GM12878 (cell line): ENCODE measurements at regions not wholly inside any gene's neighbourhood (a gene's known extent, or its start where the extent isn't known, plus 50 kb on each side); places are given as distances from the start of the nearest gene placed in this dataset.

Experiments
- CEBPB ChIP-seq, 2 experiments: fragments of 150-350 bp in 1 of 2; IDR thresholded peaks; 2 replicates each; pipeline ENCODE4 v1.6.1; 2012 to 2014; ENCODE audit warnings: low read depth in 2 of 2, low read length in 2 of 2, borderline replicate concordance in 1 of 2, inconsistent platforms in 1 of 2
- CREB1 ChIP-seq: IDR thresholded peaks from 2 replicates; pipeline ENCODE4 v1.6.1; 2012; ENCODE audit warnings: low read depth, mild to moderate bottlenecking, inconsistent platforms
- EZH2 ChIP-seq: IDR thresholded peaks from 2 replicates; pipeline ENCODE4 v1.6.1; 2012; ENCODE audit warnings: low read depth, mild to moderate bottlenecking, control low read depth, inconsistent platforms, low read length, borderline replicate concordance; ENCODE audit not compliant: control insufficient read depth
- GABPA ChIP-seq: IDR thresholded peaks from 2 replicates; pipeline ENCODE4 v1.6.1; 2014; ENCODE audit warnings: antibody characterized with exemption, low read depth, mild to moderate bottlenecking, inconsistent platforms
- HDAC2 ChIP-seq: fragments of 200-600 bp; sonication (generic); IDR thresholded peaks from 2 replicates; pipeline ENCODE4 v1.6.1; 2017
- SIN3A ChIP-seq: IDR thresholded peaks from 2 replicates; pipeline ENCODE4 v1.6.1; 2012; ENCODE audit warnings: low read depth, low read length, improper control_type of control experiment
- TAF1 ChIP-seq: IDR thresholded peaks from 2 replicates; pipeline ENCODE4 v1.6.1; 2011; ENCODE audit warnings: mild to moderate bottlenecking, low read depth, low read length, borderline replicate concordance
- TCF3 ChIP-seq: IDR thresholded peaks from 2 replicates; pipeline ENCODE4 v1.6.1; 2012; ENCODE audit warnings: low read depth, mild to moderate bottlenecking, low read length, borderline replicate concordance; ENCODE audit not compliant: insufficient read depth
- TCF7 ChIP-seq: IDR thresholded peaks from 2 replicates; pipeline ENCODE4 v1.6.1; 2014; ENCODE audit warnings: antibody characterized with exemption, borderline replicate concordance
- TF ChIP-seq, protein P1 (sequence below), 3 experiments: IDR thresholded peaks in 2 of 3; conservative IDR thresholded peaks in 1 of 3; 2 replicates each; pipeline ENCODE4 v1.5.1; 2011; ENCODE audit warnings: low read depth in 3 of 3, low read length in 3 of 3, mild to moderate bottlenecking in 3 of 3, control low read depth in 2 of 3, moderate library complexity in 2 of 3, inconsistent platforms in 1 of 3, mixed read lengths in 1 of 3; ENCODE audit not compliant: control insufficient read depth in 2 of 3, insufficient read depth in 1 of 3; ENCODE audit errors: extremely low read depth in 1 of 3
- TF ChIP-seq, protein P2 (sequence below): IDR thresholded peaks from 2 replicates; pipeline ENCODE4 v1.6.1; 2012; ENCODE audit warnings: low read depth, low read length, improper control_type of control experiment
- TF ChIP-seq, protein P3 (sequence below): fragments of 450-650 bp; IDR thresholded peaks from 2 replicates; pipeline ENCODE4 v1.6.1; 2017; ENCODE audit warnings: mild to moderate bottlenecking
- TF ChIP-seq, protein P4 (sequence below): IDR thresholded peaks from 2 replicates; pipeline ENCODE4 v1.6.1; 2012; ENCODE audit warnings: low read depth, low read length, improper control_type of control experiment

DNA sequence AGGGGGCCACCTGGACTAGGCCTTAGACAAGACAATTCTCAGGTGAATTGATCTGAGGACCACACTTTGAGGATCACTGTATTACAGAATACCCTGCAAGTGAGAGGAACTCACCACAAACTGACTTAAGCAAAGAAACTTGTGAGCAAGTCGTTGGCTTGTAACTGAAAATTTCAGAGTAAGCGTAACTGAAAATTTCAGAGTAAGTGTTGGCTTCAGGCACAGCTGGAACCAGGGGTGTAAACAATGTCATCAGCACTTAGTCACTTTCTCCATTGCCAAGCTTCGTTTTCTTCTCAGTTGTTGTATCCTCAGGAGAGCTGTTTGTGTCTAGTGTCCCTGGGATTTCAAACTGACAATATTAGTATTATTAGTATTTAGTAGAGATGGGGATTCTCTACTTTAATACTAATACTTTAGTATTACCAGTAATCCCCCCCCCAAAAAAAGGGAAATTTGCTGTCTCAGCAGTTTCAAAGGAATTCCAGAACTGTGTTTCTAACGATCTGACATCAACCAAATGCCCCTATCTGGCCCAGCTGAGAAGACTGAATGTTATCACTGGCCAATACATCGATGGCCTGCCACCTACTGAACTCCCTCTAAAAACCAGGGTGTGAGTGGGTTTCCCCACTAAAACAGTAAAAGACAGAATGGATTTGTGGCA is 474.4 kb downstream of the NTRK3 start:
- TF ChIP-seq, protein P1, sequence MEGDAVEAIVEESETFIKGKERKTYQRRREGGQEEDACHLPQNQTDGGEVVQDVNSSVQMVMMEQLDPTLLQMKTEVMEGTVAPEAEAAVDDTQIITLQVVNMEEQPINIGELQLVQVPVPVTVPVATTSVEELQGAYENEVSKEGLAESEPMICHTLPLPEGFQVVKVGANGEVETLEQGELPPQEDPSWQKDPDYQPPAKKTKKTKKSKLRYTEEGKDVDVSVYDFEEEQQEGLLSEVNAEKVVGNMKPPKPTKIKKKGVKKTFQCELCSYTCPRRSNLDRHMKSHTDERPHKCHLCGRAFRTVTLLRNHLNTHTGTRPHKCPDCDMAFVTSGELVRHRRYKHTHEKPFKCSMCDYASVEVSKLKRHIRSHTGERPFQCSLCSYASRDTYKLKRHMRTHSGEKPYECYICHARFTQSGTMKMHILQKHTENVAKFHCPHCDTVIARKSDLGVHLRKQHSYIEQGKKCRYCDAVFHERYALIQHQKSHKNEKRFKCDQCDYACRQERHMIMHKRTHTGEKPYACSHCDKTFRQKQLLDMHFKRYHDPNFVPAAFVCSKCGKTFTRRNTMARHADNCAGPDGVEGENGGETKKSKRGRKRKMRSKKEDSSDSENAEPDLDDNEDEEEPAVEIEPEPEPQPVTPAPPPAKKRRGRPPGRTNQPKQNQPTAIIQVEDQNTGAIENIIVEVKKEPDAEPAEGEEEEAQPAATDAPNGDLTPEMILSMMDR (IDR thresholded peaks at IDR 0.05 in 2 of 3, conservative IDR thresholded peaks at IDR 0.05 in 1 of 3; ENCODE audit: control insufficient read depth in 2 of 3, extremely low read depth in 1 of 3, insufficient read depth in 1 of 3, low read depth in 3 of 3, low read length in 3 of 3) = no peak
- no peak for TF ChIP-seq GABPA
- TF ChIP-seq, protein P2, sequence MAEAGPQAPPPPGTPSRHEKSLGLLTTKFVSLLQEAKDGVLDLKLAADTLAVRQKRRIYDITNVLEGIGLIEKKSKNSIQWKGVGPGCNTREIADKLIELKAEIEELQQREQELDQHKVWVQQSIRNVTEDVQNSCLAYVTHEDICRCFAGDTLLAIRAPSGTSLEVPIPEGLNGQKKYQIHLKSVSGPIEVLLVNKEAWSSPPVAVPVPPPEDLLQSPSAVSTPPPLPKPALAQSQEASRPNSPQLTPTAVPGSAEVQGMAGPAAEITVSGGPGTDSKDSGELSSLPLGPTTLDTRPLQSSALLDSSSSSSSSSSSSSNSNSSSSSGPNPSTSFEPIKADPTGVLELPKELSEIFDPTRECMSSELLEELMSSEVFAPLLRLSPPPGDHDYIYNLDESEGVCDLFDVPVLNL = no peak
- TF ChIP-seq CREB1 = no peak
- TF ChIP-seq, protein P3, sequence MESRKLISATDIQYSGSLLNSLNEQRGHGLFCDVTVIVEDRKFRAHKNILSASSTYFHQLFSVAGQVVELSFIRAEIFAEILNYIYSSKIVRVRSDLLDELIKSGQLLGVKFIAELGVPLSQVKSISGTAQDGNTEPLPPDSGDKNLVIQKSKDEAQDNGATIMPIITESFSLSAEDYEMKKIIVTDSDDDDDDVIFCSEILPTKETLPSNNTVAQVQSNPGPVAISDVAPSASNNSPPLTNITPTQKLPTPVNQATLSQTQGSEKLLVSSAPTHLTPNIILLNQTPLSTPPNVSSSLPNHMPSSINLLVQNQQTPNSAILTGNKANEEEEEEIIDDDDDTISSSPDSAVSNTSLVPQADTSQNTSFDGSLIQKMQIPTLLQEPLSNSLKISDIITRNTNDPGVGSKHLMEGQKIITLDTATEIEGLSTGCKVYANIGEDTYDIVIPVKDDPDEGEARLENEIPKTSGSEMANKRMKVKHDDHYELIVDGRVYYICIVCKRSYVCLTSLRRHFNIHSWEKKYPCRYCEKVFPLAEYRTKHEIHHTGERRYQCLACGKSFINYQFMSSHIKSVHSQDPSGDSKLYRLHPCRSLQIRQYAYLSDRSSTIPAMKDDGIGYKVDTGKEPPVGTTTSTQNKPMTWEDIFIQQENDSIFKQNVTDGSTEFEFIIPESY = no peak
- no peak for TF ChIP-seq HDAC2
- TF ChIP-seq, protein P4, sequence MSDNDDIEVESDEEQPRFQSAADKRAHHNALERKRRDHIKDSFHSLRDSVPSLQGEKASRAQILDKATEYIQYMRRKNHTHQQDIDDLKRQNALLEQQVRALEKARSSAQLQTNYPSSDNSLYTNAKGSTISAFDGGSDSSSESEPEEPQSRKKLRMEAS = no peak
- TF ChIP-seq TAF1 = no peak
- TF ChIP-seq SIN3A = no peak
- TF ChIP-seq EZH2 = no peak
- TF ChIP-seq TCF3 = no peak
- no peak for TF ChIP-seq TCF7
- TF ChIP-seq CEBPB (IDR thresholded peaks at IDR 0.05; ENCODE audit: borderline replicate concordance in 1 of 2, low read depth in 2 of 2, low read length in 2 of 2) = no peak
